CD14-positive monocyte (primary cell): ENCODE measurements at regions not wholly inside any gene's neighbourhood (a gene's known extent, or its start where the extent isn't known, plus 50 kb on each side); places are given as distances from the start of the nearest gene placed in this dataset.
A peak's percentile ranks its signal among the peaks of the same experiment; 100 is the strongest.

Source experiments
- DNase-seq, 3 donors: peaks; one replicate each; pipeline ENCODE4 v3.0.0-alpha.2; 2011 to 2022
- H2AFZ ChIP-seq: 2 replicates; pipeline ENCODE4 v1.6.0; 2012; ENCODE audit warnings: mild to moderate bottlenecking, low read depth, low read length, inconsistent platforms; ENCODE audit not compliant: insufficient read depth, poor library complexity, severe bottlenecking
- H3K27ac ChIP-seq, 2 donors: 1 replicate in 1 of 2; 2 replicates in 1 of 2; pipeline ENCODE4 v1.5.1; 2012 to 2013; ENCODE audit warnings: low read length in 2 of 2, control low read depth in 1 of 2, inconsistent platforms in 1 of 2, low read depth in 1 of 2, mild to moderate bottlenecking in 1 of 2
- H3K27me3 ChIP-seq, 2 donors: one replicate each; pipeline versions ENCODE4 v1.6.0 to v1.6.1; 2011 to 2013; ENCODE audit warnings: low read length in 2 of 2; ENCODE audit not compliant: control insufficient read depth in 2 of 2, insufficient read depth in 2 of 2
- H3K36me3 ChIP-seq, 2 donors: replicated peaks in 1 of 2; 1 replicate in 1 of 2; 2 replicates in 1 of 2; pipeline versions ENCODE4 v1.5.1 to v1.6.1; 2012 to 2013; ENCODE audit warnings: low read length in 2 of 2, control low read depth in 1 of 2, inconsistent platforms in 1 of 2, mild to moderate bottlenecking in 1 of 2; ENCODE audit not compliant: insufficient read depth in 2 of 2, control insufficient read depth in 1 of 2
- H3K4me1 ChIP-seq, 2 donors: 1 replicate in 1 of 2; 2 replicates in 1 of 2; pipeline versions ENCODE4 v1.5.1 to v1.6.1; 2012 to 2013; ENCODE audit warnings: low read length in 2 of 2, control low read depth in 1 of 2, inconsistent platforms in 1 of 2, mild to moderate bottlenecking in 1 of 2, moderate library complexity in 1 of 2; ENCODE audit not compliant: insufficient read depth in 2 of 2, control insufficient read depth in 1 of 2
- H3K4me2 ChIP-seq: replicated peaks from 2 replicates; pipeline ENCODE3; 2012; ENCODE audit warnings: low read length, moderate library complexity, mild to moderate bottlenecking; ENCODE audit not compliant: poor library complexity, severe bottlenecking; ENCODE audit errors: extremely low read depth
- H3K4me3 ChIP-seq, 3 experiments: fragments of 200-600 bp in 1 of 3; sonication (generic) in 1 of 3; replicated peaks in 1 of 3; 1 replicate in 2 of 3; 2 replicates in 1 of 3; pipeline ENCODE4 v1.5.1; 2011 to 2013; ENCODE audit warnings: low read length in 3 of 3, mild to moderate bottlenecking in 3 of 3, control low read depth in 2 of 3, low read depth in 2 of 3, inconsistent platforms in 1 of 3, moderate library complexity in 1 of 3
- H3K79me2 ChIP-seq: 2 replicates; pipeline ENCODE4 v1.6.0; 2012; ENCODE audit warnings: mild to moderate bottlenecking, control low read depth, inconsistent platforms, low read length, moderate library complexity; ENCODE audit not compliant: insufficient read depth
- H3K9ac ChIP-seq: 2 replicates; pipeline ENCODE4 v1.6.0; 2017; ENCODE audit warnings: low read length, mild to moderate bottlenecking; ENCODE audit not compliant: insufficient read depth, poor library complexity, severe bottlenecking
- H3K9me3 ChIP-seq, 2 donors: replicated peaks in 1 of 2; 1 replicate in 1 of 2; 2 replicates in 1 of 2; pipeline versions ENCODE4 v1.5.1 to v1.6.1; 2012 to 2013; ENCODE audit warnings: low read length in 2 of 2, control low read depth in 1 of 2; ENCODE audit not compliant: control insufficient read depth in 1 of 2, insufficient read depth in 1 of 2
- H4K20me1 ChIP-seq: 2 replicates; pipeline ENCODE4 v1.6.0; 2012; ENCODE audit warnings: mild to moderate bottlenecking, low read length, control low read depth, moderate library complexity; ENCODE audit not compliant: insufficient read depth
- H3K27ac Mint-ChIP-seq, 7 donors: one replicate each; pipeline ENCODE4 v1.8.0; 2020; ENCODE audit warnings: mild to moderate bottlenecking in 7 of 7, mixed read lengths in 7 of 7, moderate library complexity in 6 of 7, inconsistent platforms in 2 of 7
- H3K27me3 Mint-ChIP-seq, 3 donors: one replicate each; pipeline ENCODE4 v1.8.0; 2021 to 2022; ENCODE audit warnings: low read depth in 3 of 3, mild to moderate bottlenecking in 3 of 3, mixed read lengths in 3 of 3, moderate library complexity in 3 of 3, inconsistent platforms in 1 of 3
- H3K36me3 Mint-ChIP-seq, 2 donors: one replicate each; pipeline ENCODE4 v1.8.0; 2020; ENCODE audit warnings: mixed read lengths in 2 of 2, inconsistent platforms in 1 of 2, mild to moderate bottlenecking in 1 of 2
- H3K4me1 Mint-ChIP-seq: one replicate; pipeline ENCODE4 v1.8.0; 2020; ENCODE audit warnings: mild to moderate bottlenecking, mixed read lengths
- H3K4me3 Mint-ChIP-seq, 2 donors: one replicate each; pipeline ENCODE4 v1.8.0; 2020; ENCODE audit warnings: mild to moderate bottlenecking in 2 of 2, mixed read lengths in 2 of 2, moderate library complexity in 1 of 2
- H3K9me3 Mint-ChIP-seq, 7 donors: one replicate each; pipeline ENCODE4 v1.8.0; 2020 to 2022; ENCODE audit warnings: mixed read lengths in 7 of 7, mild to moderate bottlenecking in 6 of 7, moderate library complexity in 6 of 7, inconsistent platforms in 2 of 7
- CTCF ChIP-seq: fragments of 200-600 bp; IDR thresholded peaks from one replicate; pipeline ENCODE4 v1.8.0; 2022; ENCODE audit warnings: antibody characterized with exemption, mild to moderate bottlenecking
- WGBS: methylation state at CpG from one replicate; pipeline ENCODE4 v1.1.5; 2013; ENCODE audit warnings: missing lambda C conversion rate; ENCODE audit not compliant: insufficient coverage; 5-methylcytosine and 5-hydroxymethylcytosine counted together
- intact Hi-C, 2 donors: fragments of 100-400 bp; cut with micrococcal nuclease; formaldehyde crosslinking; loops; one replicate each; pipeline versions ENCODE4 v1.15.0 to v1.15.1; 2023

DNA sequence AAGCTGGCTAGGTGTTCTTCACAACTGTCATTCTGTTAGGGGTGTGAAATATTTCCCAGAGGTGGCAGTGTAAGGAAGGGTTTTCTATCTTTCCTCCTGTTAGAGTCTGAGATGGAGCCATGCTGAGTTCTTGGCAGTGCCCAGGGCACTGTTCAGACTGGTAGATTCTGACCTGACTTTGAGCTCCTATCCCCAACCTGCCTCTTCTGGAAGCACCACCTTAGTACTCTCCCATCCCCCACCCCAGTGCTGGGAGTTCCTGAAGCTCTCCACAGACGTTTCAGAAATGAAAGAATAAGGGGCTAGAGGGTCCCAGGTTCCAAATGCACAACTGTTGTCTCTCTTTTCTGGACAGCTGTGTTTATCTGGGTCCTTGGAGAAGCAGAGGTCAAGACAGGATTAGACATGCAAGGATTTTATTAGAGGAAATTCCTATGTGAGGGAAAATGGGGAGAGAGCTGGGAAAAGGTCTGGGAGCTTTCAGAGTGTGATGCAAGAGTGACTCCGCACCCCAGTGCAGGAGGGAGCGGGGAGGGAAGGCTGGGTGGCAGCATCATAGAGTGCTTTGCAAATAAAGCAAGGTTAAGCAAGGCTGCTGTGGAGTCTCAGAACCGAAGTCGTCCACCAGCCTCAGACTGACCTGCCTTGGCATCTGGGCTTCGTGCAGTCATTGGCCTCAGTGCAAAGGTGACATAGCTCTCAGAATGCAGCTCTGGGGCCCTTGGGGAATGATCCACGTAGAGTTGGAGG, 75.5 kb downstream of the SLC4A3 start:
- H3K4me1 Mint-ChIP-seq = no peaks in the 10 kb centered on the region
- no peak overlapping the region for H3K4me3 Mint-ChIP-seq
- 81% methylated on average over 7 of the region's 7 CpGs for WGBS
- peak overlapping the region in 3 of 7 donors; percentile 24 to 66 (median 48) for H3K27ac Mint-ChIP-seq
- Histone ChIP-seq H3K36me3 (no peaks in the 10 kb centered on the region), H3K4me2 (no peak overlapping the region), H3K79me2 (no peaks in the 10 kb centered on the region), H2AFZ (no peak overlapping the region), H3K27ac (no peak overlapping the region), H4K20me1 (no peaks in the 10 kb centered on the region), H3K4me1 (no peaks in the 10 kb centered on the region), H3K4me3 (no peak overlapping the region), H3K27me3 (peaks cover 0 to 6% of the 10 kb centered on the region in 2 donors), H3K9ac (no peak overlapping the region), H3K9me3 (no peaks in the 10 kb centered on the region)
- H3K27me3 Mint-ChIP-seq = peaks cover 6 to 16% (median 8%) of the 10 kb centered on the region in 3 donors
- no peaks in the 10 kb centered on the region for H3K9me3 Mint-ChIP-seq
- TF ChIP-seq CTCF = no peak
- DNase-seq = no peak
- no peaks in the 10 kb centered on the region for H3K36me3 Mint-ChIP-seq
- intact Hi-C loops = no loop called here

GRCh38 chr2:219704878-219705277, 77.4 kb downstream of the SLC4A3 start:
- Histone ChIP-seq H3K27ac (no peak overlapping the region), H3K4me1 (no peaks in the 10 kb centered on the region), H3K4me3 (no peak overlapping the region), H2AFZ (no peak overlapping the region), H3K79me2 (no peaks in the 10 kb centered on the region), H3K9ac (no peak overlapping the region), H4K20me1 (no peaks in the 10 kb centered on the region), H3K4me2 (no peak overlapping the region), H3K27me3 (no peaks in the 10 kb centered on the region), H3K9me3 (no peaks in the 10 kb centered on the region), H3K36me3 (no peaks in the 10 kb centered on the region)
- Mint-ChIP-seq H3K27me3 (peaks cover 2 to 17% (median 6%) of the 10 kb centered on the region in 3 donors), H3K4me1 (no peaks in the 10 kb centered on the region), H3K36me3 (no peaks in the 10 kb centered on the region), H3K27ac (no peak overlapping the region), H3K9me3 (no peaks in the 10 kb centered on the region), H3K4me3 (no peak overlapping the region)
- intact Hi-C loops = no loop called here
- 100% methylated on average over 1 of the region's 2 CpGs for WGBS
- no peak for TF ChIP-seq CTCF
- no peak for DNase-seq
